HCT116 (cell line): ENCODE measurements at regions not wholly inside any gene's neighbourhood (a gene's known extent, or its start where the extent isn't known, plus 50 kb on each side); places are given as distances from the start of the nearest gene placed in this dataset.

Experiments
- CBX3 ChIP-seq: IDR thresholded peaks from 2 replicates; pipeline ENCODE4 v1.6.1; 2012; ENCODE audit warnings: low read depth
- EZH2 ChIP-seq: fragments of 200-600 bp; sonication (generic); IDR thresholded peaks from 2 replicates; pipeline ENCODE4 v1.6.1; 2017; ENCODE audit warnings: antibody characterized with exemption, mixed run types
- POLR2A ChIP-seq: IDR thresholded peaks from 2 replicates; pipeline ENCODE4 v1.7.0; 2011; ENCODE audit warnings: borderline replicate concordance; ENCODE audit not compliant: insufficient read depth, insufficient read length; ENCODE audit errors: extremely low read depth
- POLR2AphosphoS5 ChIP-seq: IDR thresholded peaks from 2 replicates; pipeline ENCODE4 v1.6.1; 2011; ENCODE audit warnings: mild to moderate bottlenecking, low read depth, low read length, moderate library complexity
- SP1 ChIP-seq: IDR thresholded peaks from 2 replicates; pipeline ENCODE4 v1.6.1; 2012; ENCODE audit warnings: low read depth
- YY1 ChIP-seq: IDR thresholded peaks from 2 replicates; pipeline ENCODE4 v1.6.1; 2011; ENCODE audit warnings: low read length, low read depth, moderate library complexity, mild to moderate bottlenecking; ENCODE audit not compliant: insufficient replicate concordance; ENCODE audit errors: extremely low read depth
- TF ChIP-seq, protein P1 (sequence below), 3 experiments: fragments of 200-600 bp in 1 of 3; sonication (generic) in 1 of 3; IDR thresholded peaks in 2 of 3; conservative IDR thresholded peaks in 1 of 3; 2 replicates each; pipeline ENCODE4 v1.5.1; 2012 to 2017; ENCODE audit warnings: low read depth in 2 of 3, low read length in 2 of 3, antibody characterized with exemption in 1 of 3, borderline replicate concordance in 1 of 3, control low read depth in 1 of 3, mild to moderate bottlenecking in 1 of 3, mixed read lengths in 1 of 3, mixed run types in 1 of 3, moderate library complexity in 1 of 3; ENCODE audit not compliant: insufficient read depth in 1 of 3
- TF ChIP-seq, protein P2 (sequence below): IDR thresholded peaks from 2 replicates; pipeline ENCODE4 v1.6.1; 2012

DNA sequence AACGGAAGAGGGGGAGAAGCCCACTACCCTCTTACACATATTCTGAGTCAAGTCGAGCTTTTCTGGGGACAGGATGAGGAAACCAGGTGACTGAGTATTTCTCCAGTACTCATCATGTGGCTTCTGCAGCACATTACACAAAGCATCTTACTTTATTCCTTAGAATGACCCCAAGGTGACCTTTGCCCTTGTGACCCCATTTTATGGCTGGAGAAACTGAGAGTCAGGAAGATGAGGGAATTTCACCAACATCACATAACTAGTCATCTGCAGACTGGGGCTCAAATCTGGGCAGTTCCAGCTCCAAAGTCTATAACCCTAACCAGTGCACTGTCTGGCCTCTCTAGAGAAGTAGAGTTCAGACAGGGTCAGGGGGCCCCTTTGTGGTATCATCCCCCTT is 707.0 kb downstream of the UQCRFS1 start:
- TF ChIP-seq EZH2 (no peak), POLR2A (no peak), YY1 (no peak), POLR2AphosphoS5 (no peak), CBX3 (no peak), SP1 (no peak)
- TF ChIP-seq, protein P1, sequence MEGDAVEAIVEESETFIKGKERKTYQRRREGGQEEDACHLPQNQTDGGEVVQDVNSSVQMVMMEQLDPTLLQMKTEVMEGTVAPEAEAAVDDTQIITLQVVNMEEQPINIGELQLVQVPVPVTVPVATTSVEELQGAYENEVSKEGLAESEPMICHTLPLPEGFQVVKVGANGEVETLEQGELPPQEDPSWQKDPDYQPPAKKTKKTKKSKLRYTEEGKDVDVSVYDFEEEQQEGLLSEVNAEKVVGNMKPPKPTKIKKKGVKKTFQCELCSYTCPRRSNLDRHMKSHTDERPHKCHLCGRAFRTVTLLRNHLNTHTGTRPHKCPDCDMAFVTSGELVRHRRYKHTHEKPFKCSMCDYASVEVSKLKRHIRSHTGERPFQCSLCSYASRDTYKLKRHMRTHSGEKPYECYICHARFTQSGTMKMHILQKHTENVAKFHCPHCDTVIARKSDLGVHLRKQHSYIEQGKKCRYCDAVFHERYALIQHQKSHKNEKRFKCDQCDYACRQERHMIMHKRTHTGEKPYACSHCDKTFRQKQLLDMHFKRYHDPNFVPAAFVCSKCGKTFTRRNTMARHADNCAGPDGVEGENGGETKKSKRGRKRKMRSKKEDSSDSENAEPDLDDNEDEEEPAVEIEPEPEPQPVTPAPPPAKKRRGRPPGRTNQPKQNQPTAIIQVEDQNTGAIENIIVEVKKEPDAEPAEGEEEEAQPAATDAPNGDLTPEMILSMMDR (IDR thresholded peaks at IDR 0.05 in 2 of 3, conservative IDR thresholded peaks at IDR 0.05 in 1 of 3; ENCODE audit: borderline replicate concordance in 1 of 3, insufficient read depth in 1 of 3, low read depth in 2 of 3, low read length in 2 of 3), result no peak
- TF ChIP-seq, protein P2, sequence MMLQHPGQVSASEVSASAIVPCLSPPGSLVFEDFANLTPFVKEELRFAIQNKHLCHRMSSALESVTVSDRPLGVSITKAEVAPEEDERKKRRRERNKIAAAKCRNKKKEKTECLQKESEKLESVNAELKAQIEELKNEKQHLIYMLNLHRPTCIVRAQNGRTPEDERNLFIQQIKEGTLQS, result no peak
